GM18951 (cell line): ENCODE measurements at regions not wholly inside any gene's neighbourhood (a gene's known extent, or its start where the extent isn't known, plus 50 kb on each side); places are given as distances from the start of the nearest gene placed in this dataset.

Source experiments
- POLR2A ChIP-seq: IDR thresholded peaks from 4 replicates; pipeline ENCODE4 v1.6.1; 2011; ENCODE audit warnings: mild to moderate bottlenecking; ENCODE audit not compliant: insufficient read length, insufficient read depth; ENCODE audit errors: extremely low read depth
- in situ Hi-C: fragments of 300-500 bp; cut with MboI; formaldehyde crosslinking; loops from one replicate; pipeline ENCODE4 v1.12.0; 2022; ENCODE audit warnings: low sequenced_read_pairs, mixed read lengths, inconsistent platforms; ENCODE audit not compliant: unreplicated experiment

DNA sequence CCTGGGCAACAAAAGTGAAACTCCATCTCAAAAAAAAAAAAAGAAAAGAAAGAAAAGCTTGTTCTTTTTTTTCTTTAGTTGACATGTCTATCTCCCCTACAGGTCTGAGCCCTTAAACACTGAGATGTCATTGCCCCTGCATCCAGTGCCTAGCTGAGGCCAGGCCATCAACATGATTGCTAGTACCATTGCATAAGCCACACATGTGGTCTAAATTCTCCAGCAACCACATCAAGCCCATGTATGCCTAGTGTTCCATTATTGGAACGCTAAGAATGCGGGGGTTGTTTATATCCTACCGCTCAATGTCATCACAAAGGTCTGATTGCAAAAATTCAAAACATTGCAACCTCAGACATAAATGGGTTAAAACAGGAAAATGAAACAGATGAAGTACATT lies 62.7 kb downstream of the NPTX2 start:
- in situ Hi-C loops: no loop called here
- TF ChIP-seq POLR2A: no peak

DNA sequence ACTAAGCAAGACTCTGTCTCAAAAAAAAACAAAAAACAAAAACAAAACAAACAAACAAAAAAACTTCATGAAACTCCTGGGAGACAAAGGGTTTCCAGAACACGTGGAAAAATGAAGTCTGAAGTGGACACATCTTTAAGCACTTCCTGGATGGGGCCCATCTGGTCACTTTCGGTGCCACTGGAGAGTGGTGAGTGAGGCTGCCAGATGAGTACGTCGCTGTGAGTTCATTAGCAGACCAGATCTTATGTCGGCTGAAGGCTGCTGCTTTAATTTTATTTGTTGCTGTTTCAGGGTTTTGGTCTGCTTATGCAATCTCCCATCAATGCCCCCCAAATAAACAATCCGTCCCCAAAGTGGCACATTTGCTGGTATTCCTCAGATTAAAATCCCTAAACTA lies 64.4 kb downstream of the NPTX2 start:
- no peak for TF ChIP-seq POLR2A
- in situ Hi-C loops: no loop called here

DNA sequence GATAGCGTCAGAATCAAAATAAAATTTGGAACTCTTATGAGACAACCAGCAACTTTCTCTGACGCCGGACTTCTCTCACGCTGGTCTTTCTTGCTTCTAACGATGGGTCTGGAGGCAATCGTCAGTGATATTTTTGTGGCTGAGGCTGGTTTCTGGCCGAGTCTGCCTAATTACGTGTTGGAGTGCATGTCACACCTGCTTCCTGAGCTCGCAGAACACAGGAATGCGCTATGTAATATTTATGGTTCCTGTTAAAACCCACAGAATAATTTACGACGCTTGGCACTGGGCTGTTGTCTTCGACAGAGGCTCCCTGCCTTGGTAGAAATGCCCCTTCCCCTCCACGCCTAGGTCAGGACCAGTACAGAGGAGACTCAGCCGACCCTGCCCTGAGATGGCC lies 64.9 kb downstream of the NPTX2 start:
- no peak for TF ChIP-seq POLR2A
- in situ Hi-C loops: no loop called here

DNA sequence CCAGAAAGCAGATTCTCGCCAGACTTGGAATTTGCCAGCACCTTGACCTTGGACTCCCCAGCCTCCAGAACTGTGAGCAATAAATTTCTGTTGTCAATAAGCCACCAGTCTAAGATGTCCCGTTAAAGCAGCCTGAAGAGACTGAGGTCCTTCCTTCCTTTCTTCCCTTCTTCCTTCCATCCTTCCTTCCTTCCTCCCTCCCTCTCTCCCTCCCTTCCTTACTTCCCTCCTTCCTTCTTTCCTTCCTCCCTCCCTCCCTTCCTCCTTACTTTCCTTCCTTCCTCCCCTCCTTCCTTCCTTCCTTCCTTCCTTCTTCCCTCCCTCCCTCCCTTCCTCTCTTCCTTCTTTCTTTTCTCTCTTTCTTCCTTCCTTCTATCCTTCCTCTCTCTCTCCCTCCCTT lies 66.4 kb downstream of the NPTX2 start:
- no peak for TF ChIP-seq POLR2A
- in situ Hi-C loops: no loop called here

DNA sequence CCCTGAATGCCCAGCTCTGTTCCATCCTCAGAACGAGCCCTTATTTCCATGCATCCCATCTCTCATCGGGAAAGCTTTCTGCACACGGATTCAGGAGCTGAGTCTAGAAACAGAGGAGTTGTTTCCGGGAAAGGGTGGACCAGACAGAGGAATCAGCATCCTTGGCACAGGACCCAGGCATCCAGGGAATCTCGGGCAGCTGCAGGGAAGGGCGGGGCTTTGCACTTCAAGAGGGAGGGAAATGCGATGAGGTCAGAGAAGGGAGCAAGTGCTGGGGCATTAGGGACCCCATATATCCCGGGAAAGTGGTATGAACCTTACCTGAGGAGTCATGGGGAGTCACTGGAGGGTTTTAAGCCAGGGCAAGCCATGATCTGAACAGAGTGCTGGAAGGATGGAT lies 68.5 kb downstream of the NPTX2 start:
- in situ Hi-C loops: no loop called here
- no peak for TF ChIP-seq POLR2A

DNA sequence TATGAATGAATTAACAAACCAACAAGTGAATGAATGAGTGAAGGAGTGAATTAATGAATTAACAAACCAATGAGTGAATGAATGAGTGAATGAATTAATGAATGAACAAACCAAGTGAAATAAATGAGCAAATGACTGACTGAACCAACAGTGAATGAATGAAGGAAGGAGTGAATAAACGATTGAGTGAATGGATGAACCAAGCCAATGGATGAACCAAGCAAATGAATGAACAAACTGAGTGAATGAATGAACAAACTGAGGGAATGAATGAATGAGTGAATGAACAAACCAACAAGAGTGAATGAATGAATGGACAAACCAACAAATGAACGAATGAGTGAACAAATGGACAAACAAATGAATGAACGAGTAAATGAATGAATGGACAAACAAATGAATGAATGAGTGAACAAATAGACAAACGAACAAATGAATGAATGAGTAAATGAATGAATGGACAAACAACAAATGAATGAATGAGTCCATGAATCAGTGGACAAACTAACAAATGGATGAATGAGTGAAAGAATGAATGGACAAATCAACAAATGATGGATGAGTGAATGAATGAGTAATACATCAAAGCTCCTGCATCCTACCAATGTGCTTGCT lies 69.5 kb downstream of the NPTX2 start:
- no peak for TF ChIP-seq POLR2A
- in situ Hi-C loops: no loop called here

DNA sequence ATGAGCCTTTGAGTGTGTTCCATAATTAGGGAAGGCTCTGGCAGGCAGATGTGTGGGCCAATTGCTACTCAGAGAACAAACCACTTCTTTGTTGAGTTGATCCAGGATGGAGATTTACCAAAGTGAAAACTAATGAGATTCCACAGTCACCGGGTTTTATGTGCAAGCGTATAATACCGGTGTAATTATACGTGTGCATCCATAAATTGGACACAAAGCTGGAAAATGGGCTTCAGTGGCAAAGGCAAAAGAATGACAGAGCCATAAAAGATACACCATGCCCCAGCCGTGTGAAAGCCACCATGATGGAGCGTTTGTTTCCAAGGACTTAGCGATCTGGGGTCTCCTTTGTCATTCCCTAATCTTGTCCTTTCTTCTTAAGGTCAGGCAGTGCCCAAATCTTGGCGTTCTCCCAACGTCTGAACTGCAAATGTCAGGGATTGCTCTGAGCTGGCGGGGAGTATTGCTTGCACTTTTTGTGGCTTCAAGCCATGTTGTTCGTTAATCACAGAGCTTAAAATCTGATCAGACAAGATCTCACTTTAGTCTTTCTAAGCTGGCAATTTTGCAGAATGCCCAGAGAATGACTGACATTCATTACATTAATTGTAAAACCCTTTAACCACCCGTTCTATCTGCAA lies 70.1 kb downstream of the NPTX2 start:
- in situ Hi-C loops: no loop called here
- no peak for TF ChIP-seq POLR2A

DNA sequence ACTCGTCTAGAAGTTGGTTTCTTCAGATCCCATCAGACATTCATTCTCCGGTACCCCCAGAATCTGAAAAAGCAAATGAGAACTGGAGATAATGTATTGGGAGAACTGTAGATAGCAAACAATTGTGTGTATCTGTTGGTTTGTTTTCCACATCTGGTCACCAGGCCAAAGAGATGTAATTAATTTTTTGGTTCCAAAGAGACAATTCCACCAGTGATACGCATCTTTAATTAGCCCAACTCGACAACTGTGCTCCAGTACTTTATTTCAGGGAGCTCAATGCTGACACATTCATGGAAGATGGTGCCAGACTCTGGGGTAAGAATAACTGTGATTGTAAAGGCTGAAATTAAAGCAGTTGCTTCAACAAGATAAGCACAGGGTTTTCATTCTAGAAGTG lies 74.5 kb downstream of the NPTX2 start:
- no peak for TF ChIP-seq POLR2A
- in situ Hi-C loops: no loop called here

DNA sequence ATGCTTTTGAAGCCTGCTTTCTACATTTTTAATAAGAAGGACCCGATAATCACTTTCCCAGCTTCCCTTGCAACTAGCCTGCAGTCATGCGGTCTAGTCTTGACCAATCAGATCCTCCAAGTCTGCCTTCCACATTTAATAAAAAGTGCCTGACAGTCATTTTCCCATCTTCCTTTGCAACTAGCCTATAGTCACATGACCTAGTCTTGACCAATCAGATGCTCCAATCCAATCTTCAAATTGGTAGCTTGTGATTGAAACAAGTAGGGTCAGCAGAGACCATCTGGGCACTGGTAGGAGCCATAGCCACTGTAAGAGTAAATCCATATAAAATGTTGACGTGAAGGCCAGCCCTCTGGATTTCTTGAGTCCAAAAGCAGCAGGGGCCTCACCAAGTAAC lies 80.0 kb downstream of the NPTX2 start:
- in situ Hi-C loops: no loop called here
- no peak for TF ChIP-seq POLR2A

DNA sequence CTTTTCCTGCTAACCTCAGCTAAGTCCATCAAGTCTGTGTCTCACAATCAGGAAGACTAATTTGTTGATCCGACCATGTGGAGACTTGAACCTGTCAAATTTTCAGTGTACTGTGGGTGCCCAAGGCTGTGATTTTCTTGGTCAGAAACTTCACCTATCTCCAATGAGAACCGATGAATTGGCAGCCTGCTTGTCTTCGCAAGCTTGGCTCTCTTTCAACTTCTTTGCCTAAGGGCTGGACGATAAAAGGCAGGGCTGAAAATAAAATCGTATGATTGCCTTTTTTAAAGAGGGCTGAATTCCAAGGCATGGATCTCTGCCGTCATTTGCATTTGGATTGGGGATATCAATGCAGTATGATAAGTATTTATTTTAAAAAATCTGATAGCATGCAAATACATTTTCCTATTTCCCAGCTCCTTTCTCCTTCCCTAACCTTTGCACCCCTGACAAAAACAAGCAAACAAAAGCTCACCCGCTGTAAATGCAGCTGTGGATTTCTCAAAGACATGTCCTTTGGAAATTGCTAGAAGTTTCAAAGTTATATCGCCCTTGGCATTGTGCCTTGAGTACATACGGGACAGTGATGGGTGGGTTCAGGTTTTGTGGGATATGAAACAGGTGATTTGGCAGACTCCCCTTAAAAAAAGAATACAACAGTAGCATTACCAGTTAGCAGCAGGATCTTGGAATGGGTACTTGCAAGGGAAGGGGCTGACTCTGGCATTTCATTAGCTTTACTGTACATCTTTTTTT lies 80.6 kb downstream of the NPTX2 start:
- no peak for TF ChIP-seq POLR2A
- in situ Hi-C loops: no loop called here

DNA sequence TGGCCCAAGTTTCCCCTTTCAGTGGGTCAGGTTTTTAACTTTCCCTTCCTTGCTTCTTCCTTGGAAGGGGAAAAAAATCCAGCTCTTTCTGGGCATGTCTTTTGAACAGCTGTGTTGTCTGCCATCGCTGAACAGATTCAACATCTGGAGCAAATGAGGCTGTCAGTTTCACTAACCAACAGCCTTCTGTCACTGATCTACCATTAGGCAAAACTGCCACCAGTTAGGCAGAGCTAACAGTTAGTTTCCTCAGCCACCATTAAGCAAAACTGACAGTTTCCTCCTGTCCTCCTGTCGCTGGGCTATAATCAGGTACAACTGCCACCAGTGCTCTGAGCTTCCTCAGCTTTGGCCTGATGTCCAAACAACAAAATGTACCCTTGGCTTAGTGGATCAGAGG lies 81.9 kb downstream of the NPTX2 start:
- in situ Hi-C loops: no loop called here
- no peak for TF ChIP-seq POLR2A

DNA sequence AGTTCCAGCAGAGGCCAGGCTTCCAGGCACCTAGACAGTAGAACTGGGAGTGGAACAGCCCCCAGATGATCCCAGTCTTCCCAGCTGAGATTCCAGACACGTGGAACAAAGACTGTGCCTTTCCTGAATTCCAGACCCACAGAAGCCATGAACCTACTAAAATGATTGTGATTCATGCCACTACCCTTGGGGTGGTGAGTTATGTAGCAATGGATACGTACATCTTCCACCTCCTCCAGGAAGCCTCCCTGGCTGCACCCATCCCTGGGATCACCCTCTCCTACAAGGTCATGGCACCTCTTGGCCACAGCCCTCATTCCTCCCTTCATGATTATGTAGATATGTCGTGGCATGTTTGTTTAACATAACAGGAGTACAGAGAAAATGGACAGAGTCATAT lies 83.4 kb downstream of the NPTX2 start:
- TF ChIP-seq POLR2A: no peak
- in situ Hi-C loops: no loop called here

DNA sequence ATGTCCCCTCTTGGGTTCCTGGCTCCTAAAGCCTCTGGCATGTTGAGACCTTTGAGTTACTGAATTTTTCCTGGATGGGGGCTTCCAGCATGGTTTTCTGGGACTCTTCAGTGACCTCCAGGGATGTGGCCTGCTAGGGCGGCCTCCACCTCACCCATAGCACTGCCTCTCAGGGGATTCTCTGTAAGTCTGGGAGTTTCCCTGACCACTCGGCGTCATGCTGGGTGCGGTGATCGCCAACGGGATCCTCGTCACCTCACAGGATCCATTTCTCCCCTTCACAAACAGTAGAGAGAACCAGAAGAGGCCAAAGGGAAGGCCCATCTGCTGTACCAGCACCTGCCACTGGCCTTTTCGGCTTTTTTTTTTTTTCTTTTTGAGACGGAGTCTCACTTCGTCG lies 84.3 kb downstream of the NPTX2 start:
- in situ Hi-C loops: no loop called here
- no peak for TF ChIP-seq POLR2A

DNA sequence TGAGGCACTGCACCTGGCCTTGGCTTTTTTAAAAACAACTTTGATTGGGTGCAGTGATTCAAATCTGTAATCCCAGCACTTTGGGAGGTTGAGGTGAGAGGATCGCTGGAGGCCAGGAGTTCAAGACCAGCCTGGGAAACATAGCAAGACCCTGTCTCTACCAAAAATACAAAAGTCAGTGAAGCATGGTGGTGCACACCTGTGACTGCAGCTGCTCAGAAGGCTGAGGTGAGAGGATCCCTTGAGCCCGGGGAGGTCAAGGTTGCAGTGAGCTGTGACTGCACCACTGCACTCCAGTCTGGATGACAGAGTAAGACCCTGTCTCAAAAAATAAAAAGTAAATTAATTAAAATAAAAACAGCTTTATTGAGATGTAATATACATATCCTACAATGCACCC lies 84.9 kb downstream of the NPTX2 start:
- TF ChIP-seq POLR2A: no peak
- in situ Hi-C loops: no loop called here

DNA sequence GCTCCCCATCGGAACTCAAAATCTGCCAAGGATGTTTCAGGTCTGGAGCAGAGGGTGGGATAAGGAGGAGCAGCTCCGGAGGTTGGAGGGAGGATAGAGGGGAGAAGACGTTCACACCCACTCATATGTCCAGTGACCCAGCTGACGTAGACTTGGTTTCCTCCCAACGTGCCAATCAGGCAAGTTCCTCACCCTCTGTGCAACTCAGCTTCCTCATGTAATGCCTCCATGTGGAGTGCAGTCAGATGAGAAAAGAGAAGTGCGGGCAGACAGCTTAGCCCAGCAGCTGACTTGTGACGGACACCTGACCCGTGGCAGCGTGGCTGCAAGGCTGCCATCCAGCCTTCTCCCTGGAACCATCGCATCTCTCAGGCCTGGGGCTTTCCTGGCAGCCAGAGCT lies 86.8 kb downstream of the NPTX2 start:
- TF ChIP-seq POLR2A: no peak
- in situ Hi-C loops: no loop called here

DNA sequence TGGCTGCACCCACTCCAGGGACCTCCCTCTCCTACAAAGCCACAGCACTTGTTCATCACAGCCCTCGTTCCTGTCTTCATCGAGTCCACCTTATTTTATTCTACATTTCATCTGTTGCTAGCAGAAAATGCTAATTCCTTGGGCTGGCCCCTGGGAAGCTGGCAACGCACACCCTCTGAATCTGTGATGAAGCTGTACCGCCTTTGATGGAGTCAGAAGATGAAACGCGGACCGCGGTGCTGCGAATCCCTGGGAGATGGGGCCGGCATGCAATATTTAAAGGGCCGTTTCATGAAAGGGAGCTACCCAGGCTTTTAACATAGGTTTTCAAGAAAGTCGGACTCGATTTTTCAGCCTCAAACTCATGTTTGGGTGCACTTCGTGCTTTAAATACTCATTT lies 88.5 kb downstream of the NPTX2 start:
- in situ Hi-C loops: no loop called here
- no peak for TF ChIP-seq POLR2A
